ENCODE measurements at regions not wholly inside any gene's neighbourhood (a gene's known extent, or its start where the extent isn't known, plus 50 kb on each side); places are given as distances from the start of the nearest gene placed in this dataset.

DNA sequence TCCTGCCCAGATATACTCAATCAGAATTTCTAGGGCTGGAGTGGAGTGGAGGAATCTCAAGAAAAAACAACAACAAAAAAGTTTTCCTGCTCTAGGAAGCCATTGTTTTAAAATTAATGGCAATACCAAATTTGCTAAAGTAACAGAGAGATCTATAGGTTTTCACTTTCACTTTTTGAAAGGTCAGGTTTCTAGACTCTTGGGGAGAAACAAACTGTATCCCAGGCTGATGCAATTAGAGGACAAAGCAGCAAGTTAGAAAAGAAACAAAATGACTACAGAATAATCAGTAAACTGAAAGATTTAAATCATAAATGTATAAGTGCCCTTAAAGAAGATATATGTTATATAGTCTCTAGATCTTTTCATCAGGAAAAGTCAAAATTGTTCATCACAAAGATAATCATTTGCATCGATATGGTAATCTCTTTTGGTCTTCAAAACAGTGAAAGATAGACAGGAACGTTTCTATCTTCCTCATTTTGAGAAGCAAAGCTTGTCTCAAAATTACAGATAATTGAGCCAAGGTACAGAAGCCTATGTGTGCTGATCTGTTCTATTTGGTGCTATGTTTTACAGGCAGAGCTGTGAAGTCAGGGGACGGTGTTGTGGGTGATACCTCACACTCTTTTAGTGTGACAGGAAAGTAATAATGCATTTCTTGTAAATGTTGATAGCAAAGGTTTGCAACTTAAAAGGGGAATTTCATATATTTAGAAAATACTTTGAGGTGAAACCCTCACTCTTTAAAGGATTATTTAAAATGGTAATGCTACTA lies 1746.6 kb upstream of the C9orf72 start (continued):
- TF ChIP-seq SIN3A (conservative IDR thresholded peaks at IDR 0.05 in 1 of 2, IDR thresholded peaks at IDR 0.05 in 1 of 2; ENCODE audit: low read depth in 1 of 2, low read length in 2 of 2), result no peak
- no peak for TF ChIP-seq ASH2L (IDR thresholded peaks at IDR 0.05; ENCODE audit: low read length)
- TF ChIP-seq KDM4A (IDR thresholded peaks at IDR 0.05; ENCODE audit: low read depth, low read length, severe bottlenecking), result no peak
- TF ChIP-seq CREB1 (IDR thresholded peaks at IDR 0.05), result no peak
- TF ChIP-seq JUND (IDR thresholded peaks at IDR 0.05; ENCODE audit: low read length), result no peak
- TF ChIP-seq HDAC6 (IDR thresholded peaks at IDR 0.05; ENCODE audit: low read depth, low read length), result no peak
- TF ChIP-seq BCL11A (IDR thresholded peaks at IDR 0.05; ENCODE audit: low read depth in 2 of 2, low read length in 2 of 2), result no peak
- TF ChIP-seq, protein P1, sequence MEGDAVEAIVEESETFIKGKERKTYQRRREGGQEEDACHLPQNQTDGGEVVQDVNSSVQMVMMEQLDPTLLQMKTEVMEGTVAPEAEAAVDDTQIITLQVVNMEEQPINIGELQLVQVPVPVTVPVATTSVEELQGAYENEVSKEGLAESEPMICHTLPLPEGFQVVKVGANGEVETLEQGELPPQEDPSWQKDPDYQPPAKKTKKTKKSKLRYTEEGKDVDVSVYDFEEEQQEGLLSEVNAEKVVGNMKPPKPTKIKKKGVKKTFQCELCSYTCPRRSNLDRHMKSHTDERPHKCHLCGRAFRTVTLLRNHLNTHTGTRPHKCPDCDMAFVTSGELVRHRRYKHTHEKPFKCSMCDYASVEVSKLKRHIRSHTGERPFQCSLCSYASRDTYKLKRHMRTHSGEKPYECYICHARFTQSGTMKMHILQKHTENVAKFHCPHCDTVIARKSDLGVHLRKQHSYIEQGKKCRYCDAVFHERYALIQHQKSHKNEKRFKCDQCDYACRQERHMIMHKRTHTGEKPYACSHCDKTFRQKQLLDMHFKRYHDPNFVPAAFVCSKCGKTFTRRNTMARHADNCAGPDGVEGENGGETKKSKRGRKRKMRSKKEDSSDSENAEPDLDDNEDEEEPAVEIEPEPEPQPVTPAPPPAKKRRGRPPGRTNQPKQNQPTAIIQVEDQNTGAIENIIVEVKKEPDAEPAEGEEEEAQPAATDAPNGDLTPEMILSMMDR (IDR thresholded peaks at IDR 0.05; ENCODE audit: control extremely low read depth in 1 of 3, insufficient read depth in 1 of 3, low read depth in 1 of 3, low read length in 3 of 3), result no peak
